Breast epithelium (tissue), 4 donors: ENCODE measurements at regions not wholly inside any gene's neighbourhood (a gene's known extent, or its start where the extent isn't known, plus 50 kb on each side); places are given as distances from the start of the nearest gene placed in this dataset.

ENCODE experiments used
- DNase-seq, 2 donors: peaks; one replicate each; pipeline ENCODE4 v3.0.0-alpha.2; 2019; ENCODE audit warnings: low spot score in 2 of 2
- H3K27ac ChIP-seq, 2 donors: fragments of 200-600 bp; sonication (generic) in 1 of 2; one replicate each; pipeline ENCODE4 v1.5.1; 2016 to 2019; ENCODE audit warnings: mild to moderate bottlenecking in 1 of 2
- H3K27me3 ChIP-seq, 2 donors: fragments of 200-600 bp; sonication (generic) in 1 of 2; one replicate each; pipeline versions ENCODE4 v1.5.1 to v1.6.0; 2017 to 2019; ENCODE audit warnings: control low read depth in 1 of 2, mild to moderate bottlenecking in 1 of 2
- H3K36me3 ChIP-seq: fragments of 200-600 bp; one replicate; pipeline ENCODE4 v1.5.1; 2019
- H3K4me1 ChIP-seq, 2 donors: fragments of 200-600 bp; sonication (generic); one replicate each; pipeline ENCODE4 v1.5.1; 2016 to 2019; ENCODE audit warnings: control low read depth in 1 of 2
- H3K4me3 ChIP-seq, 3 donors: fragments of 200-600 bp; sonication (generic); 1 replicate in 2 of 3; 2 replicates in 1 of 3; pipeline ENCODE4 v1.5.1; 2016 to 2019; ENCODE audit warnings: mild to moderate bottlenecking in 3 of 3, moderate library complexity in 2 of 3
- H3K9me3 ChIP-seq, 2 donors: fragments of 200-600 bp; sonication (generic) in 1 of 2; one replicate each; pipeline ENCODE4 v1.5.1; 2016 to 2019; ENCODE audit warnings: control low read depth in 1 of 2
- CTCF ChIP-seq, 3 donors: fragments of 450-650 bp; IDR thresholded peaks; one replicate each; pipeline ENCODE4 v1.5.1; 2016 to 2017; ENCODE audit warnings: antibody characterized with exemption in 3 of 3, mild to moderate bottlenecking in 3 of 3, moderate library complexity in 3 of 3
- POLR2A ChIP-seq: fragments of 450-650 bp; IDR thresholded peaks from one replicate; pipeline ENCODE4 v1.6.1; 2016; ENCODE audit warnings: antibody characterized with exemption, mild to moderate bottlenecking, moderate library complexity
- POLR2AphosphoS5 ChIP-seq, 3 donors: sonication (generic); formaldehyde crosslinking; IDR thresholded peaks; one replicate each; pipeline ENCODE4 v1.6.1; 2017; ENCODE audit warnings: antibody characterized with exemption in 3 of 3
- intact Hi-C: fragments of 100-400 bp; cut with DNase I; formaldehyde crosslinking; loops from one replicate; pipeline ENCODE4 v1.15.1; 2023; ENCODE audit warnings: low total_unique reads

GRCh38 chr4:18202486-18202885 is 180.9 kb upstream of the LCORL start:
- Histone ChIP-seq H3K36me3 (no peaks in the 10 kb centered on the region), H3K4me3 (no peak overlapping the region), H3K4me1 (no peaks in the 10 kb centered on the region), H3K27ac (no peak overlapping the region), H3K9me3 (no peaks in the 10 kb centered on the region), H3K27me3 (no peaks in the 10 kb centered on the region)
- TF ChIP-seq POLR2AphosphoS5 (IDR thresholded peaks at IDR 0.05) (no peak), POLR2A (no peak), CTCF (IDR thresholded peaks at IDR 0.05) (no peak)
- intact Hi-C loops: no loop called here
- DNase-seq: no peak

GRCh38 chr4:18201885-18202284 is 180.3 kb upstream of the LCORL start:
- Histone ChIP-seq H3K27ac (no peak overlapping the region), H3K4me3 (no peak overlapping the region), H3K27me3 (no peaks in the 10 kb centered on the region), H3K4me1 (no peaks in the 10 kb centered on the region), H3K9me3 (no peaks in the 10 kb centered on the region), H3K36me3 (no peaks in the 10 kb centered on the region)
- intact Hi-C loops: no loop called here
- TF ChIP-seq POLR2AphosphoS5 (IDR thresholded peaks at IDR 0.05) (no peak), POLR2A (no peak), CTCF (IDR thresholded peaks at IDR 0.05) (no peak)
- DNase-seq: no peak

- Histone ChIP-seq H3K27me3 (no peaks in the 10 kb centered on the region), H3K4me1 (no peaks in the 10 kb centered on the region), H3K36me3 (no peaks in the 10 kb centered on the region), H3K27ac (no peak overlapping the region), H3K4me3 (no peak overlapping the region), H3K9me3 (no peaks in the 10 kb centered on the region)
- no peak for TF ChIP-seq POLR2A
- no peak for TF ChIP-seq POLR2AphosphoS5 (IDR thresholded peaks at IDR 0.05)
- TF ChIP-seq CTCF (IDR thresholded peaks at IDR 0.05): no peak
- DNase-seq: no peak
- intact Hi-C loops: no loop called here
Observed at GRCh38 chr4:18198653-18199052, 177.1 kb upstream of the LCORL start.

GRCh38 chr4:18197467-18197866 is 175.9 kb upstream of the LCORL start:
- TF ChIP-seq POLR2AphosphoS5 (IDR thresholded peaks at IDR 0.05) (no peak), CTCF (IDR thresholded peaks at IDR 0.05) (no peak), POLR2A (no peak)
- no peaks in the 10 kb centered on the region for H3K4me1 ChIP-seq
- no peaks in the 10 kb centered on the region for H3K27me3 ChIP-seq
- no peak overlapping the region for H3K4me3 ChIP-seq
- intact Hi-C loops: no loop called here
- H3K36me3 ChIP-seq: no peaks in the 10 kb centered on the region
- DNase-seq: no peak
- H3K27ac ChIP-seq: no peak overlapping the region
- no peaks in the 10 kb centered on the region for H3K9me3 ChIP-seq

GRCh38 chr4:18194278-18194677 is 172.7 kb upstream of the LCORL start:
- no peak for TF ChIP-seq POLR2A
- intact Hi-C loops: no loop called here
- no peak overlapping the region for H3K27ac ChIP-seq
- H3K9me3 ChIP-seq: no peaks in the 10 kb centered on the region
- H3K4me3 ChIP-seq: no peak overlapping the region
- no peaks in the 10 kb centered on the region for H3K36me3 ChIP-seq
- no peak for DNase-seq
- H3K4me1 ChIP-seq: no peaks in the 10 kb centered on the region
- H3K27me3 ChIP-seq: no peaks in the 10 kb centered on the region

- TF ChIP-seq POLR2A: no peak
- TF ChIP-seq CTCF (IDR thresholded peaks at IDR 0.05): no peak
- no peak for TF ChIP-seq POLR2AphosphoS5 (IDR thresholded peaks at IDR 0.05)
- Histone ChIP-seq H3K4me1 (no peaks in the 10 kb centered on the region), H3K9me3 (no peaks in the 10 kb centered on the region), H3K27ac (no peak overlapping the region), H3K36me3 (no peaks in the 10 kb centered on the region), H3K4me3 (no peak overlapping the region), H3K27me3 (no peaks in the 10 kb centered on the region)
- no peak for DNase-seq
- intact Hi-C loops: no loop called here
Observed at GRCh38 chr4:18192901-18193300, 171.3 kb upstream of the LCORL start.
